ENCODE measurements at regions not wholly inside any gene's neighbourhood (a gene's known extent, or its start where the extent isn't known, plus 50 kb on each side); places are given as distances from the start of the nearest gene placed in this dataset.

- H3K79me2 ChIP-seq (ENCODE audit: low read depth): no peaks in the 10 kb centered on the region
- no peaks in the 10 kb centered on the region for H3F3A ChIP-seq (ENCODE audit: low read depth)
- Mint-ChIP-seq H3K9me3 (peaks cover 5% of the 10 kb centered on the region), H3K4me1 (no peaks in the 10 kb centered on the region), H3K27me3 (ENCODE audit: insufficient read depth, low read depth) (peaks cover 3% of the 10 kb centered on the region), H3K27ac (no peak overlapping the region), H3K36me3 (no peaks in the 10 kb centered on the region), H3K4me3 (no peak overlapping the region)
- H3K4me3 ChIP-seq: no peak overlapping the region
- TF ChIP-seq EZH2 (IDR thresholded peaks at IDR 0.05) (no peak), EZH2phosphoT487 (IDR thresholded peaks at IDR 0.05) (no peak)
- TF ChIP-seq, protein P1, sequence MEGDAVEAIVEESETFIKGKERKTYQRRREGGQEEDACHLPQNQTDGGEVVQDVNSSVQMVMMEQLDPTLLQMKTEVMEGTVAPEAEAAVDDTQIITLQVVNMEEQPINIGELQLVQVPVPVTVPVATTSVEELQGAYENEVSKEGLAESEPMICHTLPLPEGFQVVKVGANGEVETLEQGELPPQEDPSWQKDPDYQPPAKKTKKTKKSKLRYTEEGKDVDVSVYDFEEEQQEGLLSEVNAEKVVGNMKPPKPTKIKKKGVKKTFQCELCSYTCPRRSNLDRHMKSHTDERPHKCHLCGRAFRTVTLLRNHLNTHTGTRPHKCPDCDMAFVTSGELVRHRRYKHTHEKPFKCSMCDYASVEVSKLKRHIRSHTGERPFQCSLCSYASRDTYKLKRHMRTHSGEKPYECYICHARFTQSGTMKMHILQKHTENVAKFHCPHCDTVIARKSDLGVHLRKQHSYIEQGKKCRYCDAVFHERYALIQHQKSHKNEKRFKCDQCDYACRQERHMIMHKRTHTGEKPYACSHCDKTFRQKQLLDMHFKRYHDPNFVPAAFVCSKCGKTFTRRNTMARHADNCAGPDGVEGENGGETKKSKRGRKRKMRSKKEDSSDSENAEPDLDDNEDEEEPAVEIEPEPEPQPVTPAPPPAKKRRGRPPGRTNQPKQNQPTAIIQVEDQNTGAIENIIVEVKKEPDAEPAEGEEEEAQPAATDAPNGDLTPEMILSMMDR (IDR thresholded peaks at IDR 0.05): no peak
- H3K9me3 ChIP-seq (ENCODE audit: low read depth): peaks cover 5% of the 10 kb centered on the region
- no peak for DNase-seq (ENCODE audit: low spot score)
- H3K4me1 ChIP-seq: no peaks in the 10 kb centered on the region
- no peak overlapping the region for H3K27ac ChIP-seq
- no peaks in the 10 kb centered on the region for H4K20me1 ChIP-seq (ENCODE audit: low read depth)
- no peaks in the 10 kb centered on the region for H3K36me3 ChIP-seq
- no peak overlapping the region for H2AFZ ChIP-seq (replicated peaks)
- H3K4me2 ChIP-seq: no peak overlapping the region
- no peak overlapping the region for H3K9ac ChIP-seq
- H3K27me3 ChIP-seq: no peaks in the 10 kb centered on the region
Observed at GRCh38 chr10:123536176-123536845, 129.8 kb upstream of the GPR26 start.

- Histone ChIP-seq H3K27me3 (no peaks in the 10 kb centered on the region), H3F3A (ENCODE audit: low read depth) (no peaks in the 10 kb centered on the region), H3K9ac (no peak overlapping the region), H3K36me3 (no peaks in the 10 kb centered on the region), H4K20me1 (ENCODE audit: low read depth) (no peaks in the 10 kb centered on the region), H3K4me3 (no peak overlapping the region), H3K4me1 (no peaks in the 10 kb centered on the region), H3K27ac (no peak overlapping the region), H3K9me3 (ENCODE audit: low read depth) (no peaks in the 10 kb centered on the region), H3K4me2 (no peak overlapping the region), H2AFZ (replicated peaks) (no peak overlapping the region), H3K79me2 (ENCODE audit: low read depth) (no peaks in the 10 kb centered on the region)
- Mint-ChIP-seq H3K4me3 (no peak overlapping the region), H3K9me3 (peaks cover 2% of the 10 kb centered on the region), H3K27ac (no peak overlapping the region), H3K4me1 (no peaks in the 10 kb centered on the region), H3K27me3 (ENCODE audit: insufficient read depth, low read depth) (no peaks in the 10 kb centered on the region), H3K36me3 (no peaks in the 10 kb centered on the region)
- TF ChIP-seq EZH2phosphoT487 (IDR thresholded peaks at IDR 0.05): no peak
- TF ChIP-seq, protein P1 (IDR thresholded peaks at IDR 0.05): no peak
- no peak for TF ChIP-seq EZH2 (IDR thresholded peaks at IDR 0.05)
- no peak for DNase-seq (ENCODE audit: low spot score)
Observed at GRCh38 chr10:123537188-123537961, 128.8 kb upstream of the GPR26 start.

- no peaks in the 10 kb centered on the region for H3K79me2 ChIP-seq (ENCODE audit: low read depth)
Observed at GRCh38 chr10:123538401-123539320, 127.5 kb upstream of the GPR26 start.

More at GRCh38 chr10:123538401-123539320, 127.5 kb upstream of the GPR26 start:
- peak overlapping the region; percentile 41 for H2AFZ ChIP-seq (replicated peaks)
- H3F3A ChIP-seq (ENCODE audit: low read depth): no peaks in the 10 kb centered on the region
- no peaks in the 10 kb centered on the region for H3K4me1 ChIP-seq
- H3K4me2 ChIP-seq: no peak overlapping the region
- no peak overlapping the region for H3K4me3 Mint-ChIP-seq
- H3K9me3 Mint-ChIP-seq: no peaks in the 10 kb centered on the region
- H3K27me3 ChIP-seq: no peaks in the 10 kb centered on the region
- no peak overlapping the region for H3K4me3 ChIP-seq
- DNase-seq (ENCODE audit: low spot score): no peak
- TF ChIP-seq EZH2phosphoT487 (IDR thresholded peaks at IDR 0.05) (no peak), EZH2 (IDR thresholded peaks at IDR 0.05) (no peak)
- TF ChIP-seq, protein P1 (IDR thresholded peaks at IDR 0.05): no peak
- no peaks in the 10 kb centered on the region for H3K27me3 Mint-ChIP-seq (ENCODE audit: insufficient read depth, low read depth)
- H3K27ac ChIP-seq: no peak overlapping the region
- H3K4me1 Mint-ChIP-seq: no peaks in the 10 kb centered on the region
- no peak overlapping the region for H3K27ac Mint-ChIP-seq
- H3K9ac ChIP-seq: no peak overlapping the region
- H4K20me1 ChIP-seq (ENCODE audit: low read depth): no peaks in the 10 kb centered on the region
- H3K36me3 ChIP-seq: peaks cover under 1% of the 10 kb centered on the region
- no peaks in the 10 kb centered on the region for H3K36me3 Mint-ChIP-seq
- H3K9me3 ChIP-seq (ENCODE audit: low read depth): no peaks in the 10 kb centered on the region

Data from neural progenitor cell (in vitro differentiated cells).